NCI-H2227 treated with DMSO at 0.1 percent for 48 hours (cell line): ENCODE measurements at regions not wholly inside any gene's neighbourhood (a gene's known extent, or its start where the extent isn't known, plus 50 kb on each side); places are given as distances from the start of the nearest gene placed in this dataset.
A peak's percentile ranks its signal among the peaks of the same experiment; 100 is the strongest.

Source experiments
- DNase-seq: peaks from one replicate; lab custom pipeline; 2025; lab: John Stamatoyannopoulos, UW

DNA sequence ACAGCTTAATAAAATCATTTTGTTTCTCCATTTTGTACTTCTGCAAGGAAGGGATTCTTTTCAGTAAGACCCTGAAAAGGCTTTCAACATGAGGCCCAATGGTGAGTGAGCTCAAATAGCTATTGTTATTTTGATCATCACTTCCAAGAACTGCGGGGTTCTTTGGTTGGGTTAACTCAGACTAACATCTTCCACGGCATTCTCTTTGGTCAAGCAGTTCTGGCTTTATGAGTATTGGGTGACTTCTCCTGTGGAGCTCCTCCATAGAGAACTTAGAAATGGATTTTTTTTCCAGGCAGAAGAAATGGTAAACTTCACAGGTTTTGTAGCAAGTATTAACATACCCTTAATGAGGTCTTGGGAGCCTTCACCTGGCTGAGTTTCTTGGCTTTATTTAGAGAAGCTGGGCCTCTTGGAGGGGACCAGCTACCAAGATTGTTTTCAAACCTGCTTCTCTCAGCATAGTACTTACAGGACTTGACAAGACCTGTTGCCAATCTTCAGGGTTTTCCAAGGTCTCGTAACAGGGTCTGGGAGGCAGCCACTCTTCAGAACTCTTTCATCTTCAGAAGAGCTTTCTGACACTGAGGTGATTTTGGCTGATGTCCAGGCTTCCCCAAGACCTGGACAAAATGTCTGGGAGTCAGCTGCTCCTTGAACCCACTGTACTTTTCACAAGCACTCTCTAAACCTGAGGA, 353.2 kb upstream of the ETAA1 start:
- DNase-seq = no peak

DNA sequence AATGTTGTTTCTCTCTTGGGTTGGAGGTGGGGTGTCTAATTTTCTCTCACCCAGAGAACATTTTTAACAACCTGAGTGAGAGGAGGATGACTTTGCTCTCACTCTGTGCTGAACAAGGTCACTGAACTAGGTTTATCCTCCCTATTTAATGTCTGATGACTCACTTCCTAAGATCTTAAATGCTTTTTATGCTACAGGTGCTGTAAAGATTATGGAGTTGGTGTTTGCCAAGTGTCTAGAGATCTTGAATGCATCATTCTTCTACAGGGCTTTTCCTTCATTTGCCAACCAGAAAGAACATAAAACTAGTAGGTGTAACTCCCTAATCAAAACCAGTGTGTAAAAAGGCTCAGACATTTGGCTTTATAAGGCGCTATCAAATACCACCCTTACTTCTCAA, 350.5 kb upstream of the ETAA1 start:
- DNase-seq = no peak

DNA sequence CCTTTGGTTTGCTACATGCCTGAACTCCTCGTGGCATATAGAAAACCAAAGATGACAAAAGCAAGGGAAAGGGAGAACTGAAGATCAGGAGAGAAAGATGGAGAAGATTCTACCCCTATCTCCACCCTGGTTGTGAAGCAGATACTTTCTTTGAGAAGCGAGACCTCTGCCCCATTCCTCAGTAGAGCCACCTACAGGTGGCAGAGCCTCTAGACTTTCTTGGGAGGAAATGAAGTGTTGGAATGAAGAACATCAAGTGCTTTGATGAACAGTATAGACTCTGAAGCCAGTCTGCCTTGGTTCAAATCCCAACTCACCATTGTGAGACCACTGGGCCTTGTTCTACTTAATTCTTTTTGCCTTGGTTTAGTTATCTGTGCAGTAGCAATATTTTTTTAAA, 348.8 kb upstream of the ETAA1 start:
- DNase-seq = no peak

DNA sequence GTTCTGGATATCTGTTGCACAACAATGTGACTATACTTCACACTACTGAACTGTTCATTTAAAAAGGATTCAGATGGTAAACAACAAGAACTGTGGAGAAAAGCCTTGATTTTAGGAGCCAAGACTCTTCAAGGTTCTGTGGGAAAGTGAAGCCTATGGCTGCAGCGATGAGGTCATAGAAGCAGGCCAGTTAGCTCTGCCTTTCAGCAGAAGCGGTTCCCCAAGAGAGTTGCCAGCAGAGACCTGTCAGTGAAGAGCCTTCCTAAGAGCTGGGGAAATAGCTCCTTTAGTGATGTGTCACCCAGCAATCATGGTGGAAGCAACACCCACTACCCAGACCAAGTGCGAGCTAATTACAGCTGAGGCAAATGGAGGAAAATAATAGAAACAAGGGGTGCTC, 346.5 kb upstream of the ETAA1 start:
- DNase-seq = peak; percentile 39

DNA sequence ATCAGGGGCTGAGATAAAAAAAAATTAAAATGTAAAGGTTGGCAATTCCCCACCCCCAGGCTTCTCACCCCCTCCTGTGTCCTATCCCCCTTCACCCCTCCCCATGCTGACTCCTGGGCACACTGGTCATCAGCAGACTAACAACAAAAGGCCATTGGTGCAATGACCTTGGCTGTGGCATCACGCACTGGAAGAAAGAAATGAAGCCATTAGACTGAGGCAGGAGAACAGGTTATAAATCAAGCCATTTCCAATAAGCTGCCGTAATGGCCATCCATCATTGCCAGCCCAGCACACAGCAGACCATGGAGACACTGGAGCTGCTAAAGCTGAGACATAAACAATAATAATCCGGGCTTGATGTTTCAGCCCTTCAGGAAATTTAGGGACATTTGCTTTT, 342.4 kb upstream of the ETAA1 start:
- peak; percentile 58 for DNase-seq

DNA sequence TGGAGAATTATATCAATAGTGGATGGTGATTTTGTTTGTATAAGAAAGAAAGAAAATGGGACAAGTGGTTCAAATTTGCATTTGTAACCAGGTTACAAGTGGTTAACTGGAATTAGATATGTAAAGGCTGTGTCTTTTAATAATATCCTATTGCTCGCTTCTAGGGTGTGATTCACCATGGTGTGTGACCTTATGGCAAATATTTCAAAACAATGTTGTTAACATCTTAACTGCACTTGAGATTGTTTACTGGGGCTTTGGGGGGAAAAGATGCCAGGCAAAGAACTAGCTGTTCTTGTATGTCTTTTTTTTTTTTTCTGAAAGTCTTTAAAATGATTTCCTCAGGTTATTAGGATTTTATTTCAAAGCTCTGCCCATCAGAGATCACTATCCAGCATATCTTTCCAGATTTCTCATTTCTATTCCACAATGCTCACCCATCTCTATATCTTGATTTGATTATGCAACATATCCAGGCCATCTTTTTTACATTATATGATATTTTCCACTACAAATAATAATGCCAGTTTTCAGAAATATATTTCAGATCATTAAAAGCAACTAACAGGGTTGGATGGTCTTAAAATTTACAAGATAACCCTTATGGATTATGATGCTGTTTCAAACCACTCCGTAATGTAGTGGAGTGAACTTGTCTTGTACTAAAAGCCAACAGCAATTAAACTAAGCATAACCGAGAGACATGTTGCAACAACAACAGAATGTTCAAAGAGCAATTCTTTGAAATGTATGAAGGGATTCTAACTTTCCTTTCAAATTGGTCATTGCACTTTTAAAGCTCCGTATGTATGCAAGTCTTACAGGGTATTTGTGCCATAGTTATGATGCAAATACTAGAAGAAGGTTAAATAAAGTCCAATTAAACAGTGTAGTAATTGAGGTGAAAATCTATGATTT, 341.5 kb upstream of the ETAA1 start:
- no peak for DNase-seq

DNA sequence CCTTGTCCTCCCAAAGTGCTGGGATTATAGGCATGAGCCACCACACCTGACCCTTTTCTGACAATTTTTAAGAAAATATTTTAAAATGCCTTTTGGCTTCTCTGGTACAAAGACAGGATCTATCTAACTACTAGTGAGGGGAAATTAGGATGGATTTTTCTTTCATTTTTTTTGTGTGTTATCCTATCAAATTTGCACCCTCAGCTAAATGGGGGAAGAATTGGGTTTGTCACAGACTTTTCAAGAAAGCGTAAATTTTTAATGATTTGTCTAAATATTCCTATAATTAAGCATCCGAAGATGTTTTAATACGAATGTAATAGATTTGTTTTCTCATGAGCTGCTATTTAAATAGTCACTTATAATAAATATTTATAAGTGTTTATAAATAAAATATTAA, 340.0 kb upstream of the ETAA1 start:
- no peak for DNase-seq

DNA sequence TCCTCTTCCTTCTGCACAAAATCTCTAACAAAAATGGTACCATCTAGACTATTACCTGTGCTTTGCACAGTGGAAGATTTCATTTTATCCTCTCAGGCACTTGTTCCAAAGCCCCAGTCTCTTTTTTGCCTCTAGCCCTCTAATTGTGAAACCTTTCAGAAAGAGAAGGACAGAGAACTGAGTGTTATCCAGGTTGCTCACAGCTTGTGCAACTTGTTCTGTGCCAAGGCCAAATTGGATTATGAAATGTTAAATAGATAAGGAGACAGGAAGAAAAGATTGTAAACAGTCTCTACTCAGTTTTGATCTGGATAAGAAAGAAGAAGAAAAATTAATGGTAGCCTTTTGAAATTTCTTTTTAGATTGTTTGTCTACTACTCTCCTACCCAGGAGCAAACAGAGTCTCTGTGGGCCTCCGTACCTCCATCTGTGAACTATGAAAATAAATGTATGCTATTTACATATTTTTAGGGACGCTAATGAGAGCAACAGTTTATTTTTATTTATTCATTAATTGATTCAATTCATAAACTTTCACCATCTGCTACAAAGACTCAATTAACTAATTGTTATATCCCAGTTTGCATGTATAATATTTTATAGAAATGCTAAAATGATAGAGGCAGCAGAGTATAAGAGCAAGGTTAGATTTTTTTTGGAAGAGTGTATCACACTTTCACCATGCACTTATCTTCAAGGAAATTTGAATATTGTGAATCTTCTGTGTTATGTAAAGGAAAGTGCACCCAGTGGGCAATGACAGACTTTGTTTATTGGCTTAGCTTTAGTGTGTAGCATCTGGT, 339.0 kb upstream of the ETAA1 start:
- no peak for DNase-seq

DNA sequence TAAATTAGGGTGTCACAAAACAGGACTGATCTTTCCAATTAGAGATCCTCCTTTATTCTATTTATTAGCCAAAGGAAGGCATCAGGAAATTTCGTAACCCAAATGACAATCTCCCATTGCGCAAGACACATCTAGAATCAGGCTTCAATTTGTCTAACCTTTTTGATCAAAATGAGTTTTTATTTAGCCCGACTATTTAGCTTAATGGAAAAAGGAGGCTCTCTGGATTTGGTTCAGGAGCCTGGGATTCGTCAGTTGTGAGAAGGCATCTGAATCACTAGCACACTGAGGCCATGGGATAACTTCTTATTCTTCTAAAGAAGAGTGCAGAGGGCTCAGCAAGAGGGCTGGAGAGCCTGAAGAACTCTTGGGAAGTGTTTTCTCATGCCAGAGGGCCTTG, 332.1 kb upstream of the ETAA1 start:
- no peak for DNase-seq

DNA sequence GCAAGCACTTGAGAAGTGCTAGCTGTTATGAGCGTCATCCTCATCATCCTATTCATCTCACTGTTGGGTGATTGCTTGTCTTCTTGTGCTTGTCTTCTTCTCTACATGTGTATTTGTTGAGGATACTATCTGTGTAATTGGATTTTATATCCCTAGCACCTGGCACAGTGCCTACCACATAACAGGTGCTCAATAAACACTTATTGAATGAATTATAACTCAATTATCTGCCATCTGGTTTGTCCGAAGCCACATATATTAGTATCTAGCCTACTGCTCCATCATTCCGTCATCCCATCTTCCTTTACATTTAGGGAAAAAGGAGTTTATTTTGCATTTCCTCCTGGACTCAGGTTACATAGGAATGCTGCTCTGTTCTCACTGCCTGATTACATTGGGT, 330.4 kb upstream of the ETAA1 start:
- no peak for DNase-seq

DNA sequence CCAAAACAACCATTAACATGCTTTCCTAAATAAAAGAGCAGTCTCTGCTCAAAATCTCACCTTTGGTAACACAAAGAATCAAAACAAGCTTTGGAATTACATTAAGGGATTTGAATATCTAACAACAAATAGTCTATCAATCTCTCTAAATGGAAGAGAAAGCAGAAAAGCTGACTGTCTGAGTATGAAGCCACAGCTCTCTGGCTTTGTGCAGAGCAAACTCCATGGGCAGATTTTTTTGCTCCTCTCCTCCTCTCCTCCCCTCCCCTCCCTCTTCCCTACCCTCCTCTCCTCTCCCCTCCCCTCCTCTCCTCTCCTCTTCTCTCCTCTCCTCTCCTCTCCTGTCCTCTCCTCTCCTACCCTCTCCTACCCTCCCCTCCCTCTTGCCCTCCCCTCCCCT, 329.5 kb upstream of the ETAA1 start:
- DNase-seq = no peak

DNA sequence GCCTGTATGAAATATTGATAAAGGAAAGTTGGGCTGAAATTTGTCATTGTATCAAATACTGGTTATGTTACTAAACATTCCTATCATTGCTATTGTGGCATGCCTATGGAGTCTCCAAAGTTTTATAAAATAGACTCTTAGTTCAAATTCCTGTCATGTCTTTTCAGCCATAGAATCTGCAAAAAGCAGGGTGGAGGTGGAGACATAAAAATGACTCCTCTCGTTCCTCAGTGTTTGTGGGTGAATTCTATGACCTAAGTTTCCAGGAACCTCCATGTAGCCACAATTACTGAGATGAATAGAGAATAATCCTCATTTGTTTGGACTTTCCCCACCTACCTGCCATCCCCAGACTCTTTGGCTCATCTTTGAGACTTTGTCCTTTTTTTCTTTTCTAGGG, 326.3 kb upstream of the ETAA1 start:
- no peak for DNase-seq

DNA sequence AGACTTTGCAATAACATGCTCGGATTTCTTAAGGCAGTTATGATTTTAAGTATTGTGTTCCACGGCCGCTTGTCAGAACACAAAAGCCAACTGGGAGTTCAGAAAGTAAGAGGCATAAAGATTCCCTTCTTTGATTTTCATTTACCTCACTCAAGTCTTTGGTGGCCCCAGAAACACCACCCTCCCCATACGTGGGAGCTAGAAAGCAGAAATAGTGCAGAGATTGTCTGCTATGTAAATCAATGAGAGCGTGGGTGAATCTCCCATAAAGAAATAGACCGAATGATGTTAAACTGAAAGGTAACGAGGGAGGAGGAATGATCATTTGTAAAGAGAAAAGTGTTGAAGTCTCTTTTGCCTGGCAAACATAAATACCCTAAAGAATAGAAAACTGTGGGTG, 322.1 kb upstream of the ETAA1 start:
- no peak for DNase-seq

DNA sequence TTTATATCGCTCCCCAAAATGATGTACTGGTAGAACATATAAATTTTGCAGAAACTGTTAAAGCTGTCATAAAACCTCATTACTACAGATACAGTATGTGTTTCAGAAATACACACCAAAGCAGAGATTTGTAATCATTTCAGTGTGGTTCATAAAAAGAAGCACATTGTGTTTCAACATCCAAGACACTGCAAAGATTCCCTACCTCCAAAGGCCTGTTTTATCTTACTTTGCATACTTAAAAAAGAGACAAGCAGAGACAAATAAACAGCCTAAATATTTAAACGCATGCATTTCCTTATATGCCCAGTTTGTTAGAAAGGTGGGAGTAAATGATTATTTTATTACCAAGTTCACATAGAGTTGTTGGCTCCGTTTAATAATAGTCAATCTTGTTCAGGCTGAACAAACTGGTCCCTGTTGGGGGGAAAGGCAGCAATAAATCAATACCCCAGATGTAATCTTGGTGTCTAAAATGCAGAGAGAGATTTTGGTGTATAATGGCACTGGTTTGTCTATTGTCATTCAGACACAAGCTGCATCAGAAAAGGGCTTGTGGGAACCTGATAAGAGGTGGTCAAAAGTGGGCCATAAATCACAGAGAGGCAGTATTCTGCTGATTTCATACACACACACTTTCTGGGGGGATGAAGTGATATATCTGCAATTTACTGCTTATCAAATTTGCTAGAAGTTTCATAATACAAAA, 321.4 kb upstream of the ETAA1 start:
- no peak for DNase-seq

DNA sequence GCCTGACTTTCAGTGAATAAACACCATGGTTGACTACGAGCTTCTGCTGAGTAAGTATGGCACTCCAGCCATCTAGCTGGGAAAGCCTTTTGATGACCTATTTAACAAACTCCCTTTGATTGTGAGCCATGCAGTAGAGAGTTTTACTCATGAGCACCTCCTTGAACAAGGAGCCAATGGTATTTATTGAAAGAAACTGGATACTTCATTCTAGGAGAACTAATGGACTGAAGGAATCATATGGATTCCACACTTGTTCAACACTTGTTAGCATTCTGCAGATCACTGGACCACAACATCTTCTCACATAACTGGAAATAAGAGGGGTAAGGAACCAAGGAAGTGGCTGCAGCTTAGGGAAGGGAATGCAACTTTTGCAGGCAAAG, 320.9 kb upstream of the ETAA1 start:
- no peak for DNase-seq

DNA sequence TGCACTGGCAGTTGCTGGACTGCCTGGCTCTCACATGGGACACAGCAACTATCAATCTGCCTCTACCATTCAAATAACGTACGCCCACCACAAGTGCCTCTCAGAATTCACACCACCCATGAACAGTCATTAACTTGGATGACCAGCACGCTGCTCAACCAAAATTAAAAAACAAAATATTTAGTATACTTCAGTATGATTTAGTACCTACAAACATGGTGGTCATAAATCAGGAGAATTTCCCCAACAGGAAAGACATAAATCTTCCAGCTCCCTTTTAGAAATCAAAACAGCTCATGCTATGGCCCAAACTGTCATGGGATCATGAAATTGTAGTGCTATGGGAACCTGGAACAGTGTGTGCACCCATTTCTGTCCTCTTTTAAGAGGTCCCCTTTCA, 317.4 kb upstream of the ETAA1 start:
- DNase-seq = no peak

DNA sequence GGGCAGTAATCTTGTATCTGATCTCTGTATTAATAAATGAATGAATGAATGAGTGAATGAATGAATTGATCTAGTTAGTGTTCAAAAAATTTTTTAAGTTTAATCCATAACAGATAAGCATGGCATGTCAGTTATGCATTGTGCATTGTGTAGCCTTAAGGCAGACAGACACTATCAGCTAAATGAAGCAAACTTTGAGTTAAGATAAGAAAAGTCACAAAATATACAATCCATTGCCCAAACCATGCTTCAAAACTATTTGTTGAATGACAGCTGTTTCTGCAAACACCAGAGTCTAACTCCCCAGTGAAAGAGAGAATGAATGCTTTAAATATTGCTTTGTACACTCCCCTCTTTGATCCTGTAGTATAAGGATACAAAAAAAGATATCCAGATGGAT, 314.3 kb upstream of the ETAA1 start:
- no peak for DNase-seq

DNA sequence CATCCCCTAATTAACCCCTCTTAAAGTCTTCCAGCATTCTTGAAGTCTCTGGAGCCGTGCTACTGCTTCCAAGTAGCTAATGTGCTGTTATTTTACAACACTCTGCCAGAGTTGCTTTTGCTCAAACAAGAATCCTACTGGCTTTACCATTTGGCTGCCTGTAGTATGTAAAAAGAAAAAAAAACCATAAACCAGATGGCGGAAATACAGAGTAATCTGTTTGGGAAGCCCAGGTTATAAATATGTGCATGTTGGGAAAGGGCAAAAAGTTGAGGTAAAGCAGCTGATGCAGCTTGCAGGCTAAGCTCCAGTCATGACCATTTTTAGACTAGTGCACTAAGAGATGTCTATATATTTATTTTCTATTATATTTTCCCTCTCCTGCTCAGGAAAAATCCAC, 313.2 kb upstream of the ETAA1 start:
- DNase-seq = no peak

DNA sequence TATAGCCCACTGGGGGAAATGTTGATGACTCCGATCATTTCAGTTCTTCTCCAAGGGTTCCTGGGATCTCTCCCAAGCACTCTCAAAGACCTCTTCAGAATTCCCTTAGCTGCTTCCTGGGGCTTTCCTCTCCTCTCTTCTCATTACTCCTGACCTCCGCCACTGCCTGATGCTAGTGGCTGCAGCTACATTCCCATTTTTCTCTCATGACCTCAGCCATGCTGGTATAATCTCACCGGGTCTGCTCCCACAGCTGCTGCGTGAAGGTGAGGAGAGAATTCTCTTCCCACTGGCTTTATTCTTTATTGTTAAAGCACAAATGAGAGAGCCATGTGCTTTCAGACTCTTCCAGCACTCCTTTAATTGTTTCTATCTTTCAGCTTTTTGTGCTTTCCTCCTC, 312.0 kb upstream of the ETAA1 start:
- DNase-seq = no peak

DNA sequence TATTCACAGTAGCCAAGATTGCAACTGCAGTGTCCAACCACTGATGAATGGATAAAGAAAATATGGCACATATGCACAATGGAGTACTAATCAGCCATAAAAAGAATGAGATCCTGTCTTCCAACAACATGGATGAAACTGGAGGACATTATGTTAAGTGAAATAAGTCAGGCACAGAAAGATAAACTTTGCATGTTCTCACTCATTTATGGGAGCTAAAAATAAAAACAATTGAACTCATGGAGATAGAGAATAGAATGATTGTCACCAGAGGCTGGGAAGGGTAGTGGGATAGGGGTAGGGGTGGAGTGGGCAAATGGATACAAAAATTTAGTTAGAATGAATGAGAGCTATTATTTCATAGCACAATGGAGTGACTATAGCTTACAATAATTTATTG, 305.5 kb upstream of the ETAA1 start:
- DNase-seq = no peak

DNA sequence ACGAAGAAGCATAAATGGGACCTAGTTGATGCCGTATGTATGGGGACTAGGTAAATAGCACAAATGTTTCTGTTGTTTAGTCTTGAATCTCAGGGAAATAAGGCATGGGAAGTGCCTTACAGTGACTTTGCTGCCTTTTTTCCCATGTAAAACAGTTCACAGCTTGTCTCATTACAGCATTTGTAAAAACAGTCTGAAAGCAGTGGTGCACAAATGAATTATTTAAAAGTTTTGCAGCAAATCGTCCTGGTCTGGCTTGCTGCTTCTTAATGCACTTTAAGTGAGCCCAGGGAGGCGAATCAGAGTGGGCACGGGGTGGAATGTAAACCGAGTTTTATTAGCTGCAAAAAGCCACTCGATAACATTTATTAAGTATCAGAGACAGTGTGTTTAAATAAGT, 302.0 kb upstream of the ETAA1 start:
- DNase-seq = no peak

DNA sequence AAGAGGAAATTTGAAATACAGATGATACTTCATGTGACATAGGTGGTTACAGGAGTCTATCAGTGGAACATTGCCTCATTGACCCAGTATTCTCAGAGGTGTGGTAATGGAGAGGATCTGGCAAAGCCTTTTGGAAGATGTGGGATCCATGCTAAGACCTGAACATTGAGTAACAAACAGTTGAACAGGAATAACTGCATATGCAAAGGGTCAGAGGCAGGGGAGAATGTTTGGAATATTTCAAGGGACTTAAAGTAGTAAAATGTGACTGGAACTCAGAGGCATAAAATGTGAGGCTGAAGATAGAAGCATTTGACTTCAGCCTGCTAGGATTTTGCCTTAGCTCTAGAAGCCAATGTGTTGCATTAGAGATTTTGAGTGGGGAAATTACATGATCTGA, 300.2 kb upstream of the ETAA1 start:
- no peak for DNase-seq
